Astrocyte (in vitro differentiated cells and primary cell): ENCODE measurements at regions not wholly inside any gene's neighbourhood (a gene's known extent, or its start where the extent isn't known, plus 50 kb on each side); places are given as distances from the start of the nearest gene placed in this dataset.

Source experiments
- DNase-seq: peaks from one replicate; pipeline ENCODE4 v3.0.0-alpha.2; 2010; ENCODE audit warnings: low read depth
- FAIRE-seq: peaks from 2 replicates; lab custom pipeline; 2011; peaks lifted over from hg19 to GRCh38; lab: Jason Lieb, UNC
- H2AFZ ChIP-seq: 2 replicates; pipeline ENCODE4 v1.6.0; 2012; ENCODE audit warnings: low read depth, low read length, inconsistent platforms
- H3K27ac ChIP-seq: 2 replicates; pipeline ENCODE4 v1.5.1; 2011; ENCODE audit warnings: low read depth, low read length, inconsistent platforms
- H3K27me3 ChIP-seq: 2 replicates; pipeline ENCODE4 v1.6.0; 2011; ENCODE audit warnings: low read length, inconsistent platforms; ENCODE audit not compliant: insufficient read depth
- H3K36me3 ChIP-seq: 2 replicates; pipeline ENCODE4 v1.5.1; 2011; ENCODE audit warnings: low read length, inconsistent platforms; ENCODE audit not compliant: insufficient read depth
- H3K4me1 ChIP-seq: 2 replicates; pipeline ENCODE4 v1.5.1; 2011; ENCODE audit warnings: low read length, inconsistent platforms; ENCODE audit not compliant: insufficient read depth
- H3K4me2 ChIP-seq: 2 replicates; pipeline ENCODE4 v1.6.0; 2012; ENCODE audit warnings: low read length, inconsistent platforms
- H3K4me3 ChIP-seq: 2 replicates; pipeline ENCODE4 v1.5.1; 2011; ENCODE audit warnings: low read depth, mild to moderate bottlenecking, low read length, inconsistent platforms; ENCODE audit not compliant: insufficient read depth
- H3K79me2 ChIP-seq: 2 replicates; pipeline ENCODE4 v1.6.0; 2012; ENCODE audit warnings: mild to moderate bottlenecking, low read length, inconsistent platforms; ENCODE audit not compliant: insufficient read depth
- H3K9ac ChIP-seq: 2 replicates; pipeline ENCODE4 v1.6.0; 2012; ENCODE audit warnings: mild to moderate bottlenecking, low read length, inconsistent platforms
- H3K9me3 ChIP-seq: 2 replicates; pipeline ENCODE4 v1.5.1; 2012; ENCODE audit warnings: low read depth, mild to moderate bottlenecking, low read length, inconsistent platforms; ENCODE audit not compliant: insufficient read depth
- H4K20me1 ChIP-seq: 2 replicates; pipeline ENCODE4 v1.6.0; 2012; ENCODE audit warnings: low read length, inconsistent platforms; ENCODE audit not compliant: insufficient read depth
- H3K27ac Mint-ChIP-seq: one replicate; pipeline ENCODE4 v1.8.0; 2021; ENCODE audit warnings: mild to moderate bottlenecking, mixed read lengths; ENCODE audit not compliant: unreplicated experiment
- H3K27me3 Mint-ChIP-seq: one replicate; pipeline ENCODE4 v1.8.0; 2021; ENCODE audit warnings: low read depth, mixed read lengths; ENCODE audit not compliant: unreplicated experiment
- H3K36me3 Mint-ChIP-seq: one replicate; pipeline ENCODE4 v1.8.0; 2021; ENCODE audit warnings: low read depth, mixed read lengths; ENCODE audit not compliant: unreplicated experiment
- H3K4me1 Mint-ChIP-seq: one replicate; pipeline ENCODE4 v1.8.0; 2021; ENCODE audit warnings: low read depth, mixed read lengths; ENCODE audit not compliant: unreplicated experiment
- H3K4me3 Mint-ChIP-seq: one replicate; pipeline ENCODE4 v1.8.0; 2021; ENCODE audit warnings: mild to moderate bottlenecking, moderate library complexity, mixed read lengths; ENCODE audit not compliant: unreplicated experiment
- H3K9me3 Mint-ChIP-seq: one replicate; pipeline ENCODE4 v1.8.0; 2021; ENCODE audit warnings: mild to moderate bottlenecking, mixed read lengths; ENCODE audit not compliant: unreplicated experiment
- EZH2 ChIP-seq: IDR thresholded peaks from 2 replicates; pipeline ENCODE4 v1.6.1; 2012; ENCODE audit warnings: mild to moderate bottlenecking, low read length, inconsistent platforms; ENCODE audit not compliant: insufficient read depth
- TF ChIP-seq, protein P1 (sequence below): IDR thresholded peaks from 2 replicates; pipeline ENCODE4 v1.5.1; 2011; ENCODE audit warnings: low read depth, mild to moderate bottlenecking, inconsistent platforms, low read length, moderate library complexity; ENCODE audit not compliant: insufficient read depth

DNA sequence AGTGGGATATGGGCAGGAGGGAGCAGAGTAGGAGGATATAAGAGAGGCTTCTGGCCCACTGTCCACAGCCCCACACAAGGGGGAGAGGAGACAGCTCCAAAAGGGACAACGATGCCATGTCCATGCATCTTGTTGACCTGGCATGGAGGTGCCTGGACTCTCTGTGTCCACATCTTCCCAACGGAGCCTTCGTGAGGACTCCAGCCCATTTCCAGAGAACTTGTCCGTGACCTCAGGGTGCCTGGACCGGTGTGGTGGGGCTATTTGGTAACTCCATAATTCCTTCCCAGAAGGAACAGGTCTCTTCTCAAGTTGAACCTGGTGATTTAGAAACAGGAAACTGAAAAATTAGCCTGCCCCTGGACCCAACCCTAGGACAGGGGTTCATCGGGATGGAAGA is 133.9 kb downstream of the CYP26B1 start:
- Histone ChIP-seq H3K79me2 (no peaks in the 10 kb centered on the region), H3K9ac (no peak overlapping the region), H4K20me1 (no peaks in the 10 kb centered on the region), H3K4me3 (no peak overlapping the region), H3K36me3 (no peaks in the 10 kb centered on the region), H3K27ac (no peak overlapping the region), H2AFZ (no peak overlapping the region), H3K9me3 (no peaks in the 10 kb centered on the region), H3K4me1 (no peaks in the 10 kb centered on the region), H3K27me3 (peaks cover 2% of the 10 kb centered on the region), H3K4me2 (no peak overlapping the region)
- Mint-ChIP-seq H3K9me3 (peaks cover 10% of the 10 kb centered on the region), H3K4me1 (peaks cover 5% of the 10 kb centered on the region), H3K36me3 (no peaks in the 10 kb centered on the region), H3K27ac (no peak overlapping the region), H3K4me3 (no peak overlapping the region), H3K27me3 (peaks cover 18% of the 10 kb centered on the region)
- FAIRE-seq (no peak), DNase-seq (no peak)
- TF ChIP-seq EZH2, result no peak
- TF ChIP-seq, protein P1, sequence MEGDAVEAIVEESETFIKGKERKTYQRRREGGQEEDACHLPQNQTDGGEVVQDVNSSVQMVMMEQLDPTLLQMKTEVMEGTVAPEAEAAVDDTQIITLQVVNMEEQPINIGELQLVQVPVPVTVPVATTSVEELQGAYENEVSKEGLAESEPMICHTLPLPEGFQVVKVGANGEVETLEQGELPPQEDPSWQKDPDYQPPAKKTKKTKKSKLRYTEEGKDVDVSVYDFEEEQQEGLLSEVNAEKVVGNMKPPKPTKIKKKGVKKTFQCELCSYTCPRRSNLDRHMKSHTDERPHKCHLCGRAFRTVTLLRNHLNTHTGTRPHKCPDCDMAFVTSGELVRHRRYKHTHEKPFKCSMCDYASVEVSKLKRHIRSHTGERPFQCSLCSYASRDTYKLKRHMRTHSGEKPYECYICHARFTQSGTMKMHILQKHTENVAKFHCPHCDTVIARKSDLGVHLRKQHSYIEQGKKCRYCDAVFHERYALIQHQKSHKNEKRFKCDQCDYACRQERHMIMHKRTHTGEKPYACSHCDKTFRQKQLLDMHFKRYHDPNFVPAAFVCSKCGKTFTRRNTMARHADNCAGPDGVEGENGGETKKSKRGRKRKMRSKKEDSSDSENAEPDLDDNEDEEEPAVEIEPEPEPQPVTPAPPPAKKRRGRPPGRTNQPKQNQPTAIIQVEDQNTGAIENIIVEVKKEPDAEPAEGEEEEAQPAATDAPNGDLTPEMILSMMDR, result no peak

DNA sequence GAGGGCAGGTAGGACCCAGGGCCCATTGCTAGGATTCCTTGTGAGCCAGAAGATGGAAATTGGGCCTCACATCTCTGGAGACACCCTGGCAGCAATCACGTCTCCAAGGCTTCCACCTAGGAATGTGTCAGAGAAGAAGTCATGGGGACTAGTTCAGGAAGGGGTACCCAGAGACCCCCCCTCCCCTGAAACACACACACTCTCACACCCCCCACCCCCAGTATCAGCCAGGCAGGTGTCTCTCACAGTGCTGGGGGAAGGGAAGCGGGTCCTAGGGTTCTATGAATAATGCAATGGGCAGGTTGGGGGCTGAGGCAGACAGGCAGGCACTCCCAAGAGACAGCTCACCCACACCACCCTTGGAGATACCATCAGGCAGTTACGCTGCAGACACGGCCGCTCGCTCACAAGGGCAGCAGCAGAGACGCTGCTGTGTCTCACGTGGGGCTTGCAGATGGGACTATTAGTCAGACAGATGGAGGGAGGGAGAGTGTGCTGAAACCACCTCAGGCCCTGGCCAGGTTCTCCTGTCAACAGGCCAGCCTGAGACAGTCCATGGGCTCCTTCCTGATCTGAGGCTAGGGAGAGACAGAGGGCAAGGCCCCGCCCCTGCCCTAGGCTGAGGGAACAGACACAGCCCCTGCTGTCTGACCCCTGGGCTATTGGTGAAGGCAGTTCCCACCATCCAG is 134.6 kb downstream of the CYP26B1 start:
- H3K79me2 ChIP-seq, result no peaks in the 10 kb centered on the region
- H3K4me3 ChIP-seq, result no peak overlapping the region
- no peaks in the 10 kb centered on the region for H3K36me3 ChIP-seq
- FAIRE-seq, result no peak
- no peak overlapping the region for H3K9ac ChIP-seq
- H3K9me3 ChIP-seq, result no peaks in the 10 kb centered on the region
- H3K4me3 Mint-ChIP-seq, result no peak overlapping the region
- peaks cover 20% of the 10 kb centered on the region for H3K27me3 Mint-ChIP-seq
- H3K27ac ChIP-seq, result no peak overlapping the region
- H3K27ac Mint-ChIP-seq, result no peak overlapping the region
- peaks cover 3% of the 10 kb centered on the region for H3K27me3 ChIP-seq
- TF ChIP-seq, protein P1, result no peak
- TF ChIP-seq EZH2, result no peak
- H3K4me2 ChIP-seq, result no peak overlapping the region
- no peak for DNase-seq
- H3K9me3 Mint-ChIP-seq, result peaks cover 10% of the 10 kb centered on the region
- no peaks in the 10 kb centered on the region for H4K20me1 ChIP-seq
- H3K4me1 ChIP-seq, result no peaks in the 10 kb centered on the region
- H3K4me1 Mint-ChIP-seq, result peaks cover 5% of the 10 kb centered on the region
- H2AFZ ChIP-seq, result no peak overlapping the region
- H3K36me3 Mint-ChIP-seq, result no peaks in the 10 kb centered on the region

DNA sequence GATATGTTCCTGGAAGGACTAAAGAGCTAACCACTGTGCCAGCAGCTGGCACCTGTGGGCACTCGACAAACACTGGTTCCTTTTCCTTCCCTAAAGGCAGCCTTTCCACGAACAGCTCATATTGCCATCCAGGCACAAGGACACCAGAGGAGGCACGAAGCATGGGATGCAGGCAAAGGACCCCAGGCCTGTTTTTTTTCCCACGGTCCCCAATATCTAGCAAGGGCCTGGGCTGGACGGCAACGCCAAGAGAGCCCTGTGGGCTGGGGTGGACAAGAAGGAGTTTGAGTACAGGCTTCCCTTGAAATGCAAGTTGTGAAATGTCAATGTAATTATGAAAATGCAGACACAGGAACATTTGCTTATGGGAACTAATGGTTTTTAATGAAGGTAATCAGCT is 135.9 kb downstream of the CYP26B1 start:
- Histone ChIP-seq H3K4me3 (no peak overlapping the region), H3K4me2 (no peak overlapping the region), H3K9ac (no peak overlapping the region), H2AFZ (no peak overlapping the region), H3K27ac (no peak overlapping the region), H3K79me2 (no peaks in the 10 kb centered on the region), H3K27me3 (peaks cover 5% of the 10 kb centered on the region), H3K36me3 (no peaks in the 10 kb centered on the region), H3K9me3 (no peaks in the 10 kb centered on the region), H4K20me1 (no peaks in the 10 kb centered on the region), H3K4me1 (no peaks in the 10 kb centered on the region)
- peaks cover 5% of the 10 kb centered on the region for H3K4me1 Mint-ChIP-seq
- no peak overlapping the region for H3K4me3 Mint-ChIP-seq
- H3K27me3 Mint-ChIP-seq, result peaks cover 31% of the 10 kb centered on the region
- no peaks in the 10 kb centered on the region for H3K36me3 Mint-ChIP-seq
- FAIRE-seq, result no peak
- peaks cover 10% of the 10 kb centered on the region for H3K9me3 Mint-ChIP-seq
- TF ChIP-seq, protein P1, result no peak
- no peak for TF ChIP-seq EZH2
- no peak overlapping the region for H3K27ac Mint-ChIP-seq
- no peak for DNase-seq
